ENCODE measurements at regions not wholly inside any gene's neighbourhood (a gene's known extent, or its start where the extent isn't known, plus 50 kb on each side); places are given as distances from the start of the nearest gene placed in this dataset.

GRCh38 chr5:8150791-8151190 lies 281.8 kb downstream of the MTRR start:
- DNase-seq, result no peak

- no peak for DNase-seq
Measured at GRCh38 chr5:8156706-8157105, 287.8 kb downstream of the MTRR start.

GRCh38 chr5:8157320-8157822 lies 288.4 kb downstream of the MTRR start:
- DNase-seq, result no peak

GRCh38 chr5:8176101-8176693 lies 307.2 kb downstream of the MTRR start:
- DNase-seq, result no peak

GRCh38 chr5:8184455-8185063 lies 315.6 kb downstream of the MTRR start:
- peak; percentile 18 for DNase-seq

- no peak for DNase-seq
Measured at GRCh38 chr5:8185852-8186251, 316.9 kb downstream of the MTRR start.

- DNase-seq, result no peak
Measured at GRCh38 chr5:8188874-8189565, 320.1 kb downstream of the MTRR start.

- DNase-seq, result no peak
Measured at GRCh38 chr5:8192840-8193239, 323.9 kb downstream of the MTRR start.

GRCh38 chr5:8196061-8196460 lies 327.1 kb downstream of the MTRR start:
- no peak for DNase-seq

- no peak for DNase-seq
Measured at GRCh38 chr5:8208307-8208706, 339.4 kb downstream of the MTRR start.

- DNase-seq, result no peak
Measured at GRCh38 chr5:8209500-8209899, 340.6 kb downstream of the MTRR start.

GRCh38 chr5:8213701-8214240 lies 344.8 kb downstream of the MTRR start:
- no peak for DNase-seq

- no peak for DNase-seq
Measured at GRCh38 chr5:8216921-8217320, 348.0 kb downstream of the MTRR start.

GRCh38 chr5:8226148-8226547 lies 357.2 kb downstream of the MTRR start:
- no peak for DNase-seq

- DNase-seq, result no peak
Measured at GRCh38 chr5:8227112-8227511, 358.2 kb downstream of the MTRR start.

GRCh38 chr5:8229551-8229950 lies 360.6 kb downstream of the MTRR start:
- DNase-seq, result no peak

GRCh38 chr5:8230868-8231267 lies 361.9 kb downstream of the MTRR start:
- DNase-seq, result no peak

- DNase-seq, result no peak
Measured at GRCh38 chr5:8233479-8233878, 364.5 kb downstream of the MTRR start.

GRCh38 chr5:8234179-8234770 lies 365.3 kb downstream of the MTRR start:
- DNase-seq, result no peak

- DNase-seq, result no peak
Measured at GRCh38 chr5:8238080-8238479, 369.1 kb downstream of the MTRR start.

- DNase-seq, result no peak
Measured at GRCh38 chr5:8239198-8239597, 370.2 kb downstream of the MTRR start.

- no peak for DNase-seq
Measured at GRCh38 chr5:8239646-8240045, 370.7 kb downstream of the MTRR start.

- no peak for DNase-seq
Measured at GRCh38 chr5:8241076-8241475, 372.1 kb downstream of the MTRR start.

- DNase-seq, result no peak
Measured at GRCh38 chr5:8241558-8241957, 372.6 kb downstream of the MTRR start.
